DMS 273 (cell line): ENCODE measurements at regions not wholly inside any gene's neighbourhood (a gene's known extent, or its start where the extent isn't known, plus 50 kb on each side); places are given as distances from the start of the nearest gene placed in this dataset.
"Not testable (repeated sequence)": the region's sequence is repeated elsewhere in the genome, so short reads cannot be mapped to it uniquely, and the experiment has no call there.

Experiments
- DNase-seq: peaks from one replicate; lab custom pipeline; 2025; ENCODE audit not compliant: unreplicated experiment; lab: John Stamatoyannopoulos, UW

- DNase-seq = no peak
Measured at GRCh38 chr15:54850101-54850500, 346.6 kb downstream of the RSL24D1 start.

- DNase-seq = no peak
Measured at GRCh38 chr15:54843006-54843405, 353.7 kb downstream of the RSL24D1 start.

- no peak for DNase-seq
Measured at GRCh38 chr15:54841701-54842305, 354.9 kb downstream of the RSL24D1 start.

- no peak for DNase-seq
Measured at GRCh38 chr15:54840621-54841398, 355.9 kb downstream of the RSL24D1 start.

- no peak for DNase-seq
Measured at GRCh38 chr15:54839379-54839778, 357.4 kb downstream of the RSL24D1 start.

- no peak for DNase-seq
Measured at GRCh38 chr15:54836052-54836795, 360.5 kb downstream of the RSL24D1 start.

GRCh38 chr15:54829821-54830220 is 366.9 kb downstream of the RSL24D1 start:
- no peak for DNase-seq

GRCh38 chr15:54820811-54821210 is 375.9 kb downstream of the RSL24D1 start:
- DNase-seq = no peak

- DNase-seq = no peak
Measured at GRCh38 chr15:54820098-54820497, 376.6 kb downstream of the RSL24D1 start.

GRCh38 chr15:54816401-54816800 is 380.3 kb downstream of the RSL24D1 start:
- DNase-seq = no peak

- DNase-seq = no peak
Measured at GRCh38 chr15:54815556-54815955, 381.2 kb downstream of the RSL24D1 start.

- no peak for DNase-seq
Measured at GRCh38 chr15:54812383-54812782, 384.4 kb downstream of the RSL24D1 start.

GRCh38 chr15:54810496-54810895 is 386.2 kb downstream of the RSL24D1 start:
- peak; percentile 70 for DNase-seq

GRCh38 chr15:54810031-54810430 is 386.7 kb downstream of the RSL24D1 start:
- peak; percentile 40 for DNase-seq

GRCh38 chr15:54808321-54808720 is 388.4 kb downstream of the RSL24D1 start:
- DNase-seq = no peak

GRCh38 chr15:54803987-54804386 is 392.8 kb downstream of the RSL24D1 start:
- DNase-seq = no peak

- no peak for DNase-seq
Measured at GRCh38 chr15:54803134-54803808, 393.5 kb downstream of the RSL24D1 start.

GRCh38 chr15:54792526-54792925 is 404.2 kb downstream of the RSL24D1 start:
- DNase-seq = no peak

GRCh38 chr15:54790693-54791092 is 406.0 kb downstream of the RSL24D1 start:
- DNase-seq = no peak

- DNase-seq = no peak
Measured at GRCh38 chr15:54789376-54789775, 407.4 kb downstream of the RSL24D1 start.

GRCh38 chr15:54781220-54781619 is 415.5 kb downstream of the RSL24D1 start:
- DNase-seq = not testable (repeated sequence)
